C4-2B (cell line): ENCODE measurements at regions not wholly inside any gene's neighbourhood (a gene's known extent, or its start where the extent isn't known, plus 50 kb on each side); places are given as distances from the start of the nearest gene placed in this dataset.

ENCODE experiments used
- ZFX ChIP-seq: fragments of 450-650 bp; IDR thresholded peaks from 2 replicates; pipeline ENCODE4 v1.6.1; 2017
- TF ChIP-seq, protein P1 (sequence below): fragments of 450-650 bp; conservative IDR thresholded peaks from 2 replicates; pipeline ENCODE4 v1.5.1; 2017; ENCODE audit warnings: mild to moderate bottlenecking

DNA sequence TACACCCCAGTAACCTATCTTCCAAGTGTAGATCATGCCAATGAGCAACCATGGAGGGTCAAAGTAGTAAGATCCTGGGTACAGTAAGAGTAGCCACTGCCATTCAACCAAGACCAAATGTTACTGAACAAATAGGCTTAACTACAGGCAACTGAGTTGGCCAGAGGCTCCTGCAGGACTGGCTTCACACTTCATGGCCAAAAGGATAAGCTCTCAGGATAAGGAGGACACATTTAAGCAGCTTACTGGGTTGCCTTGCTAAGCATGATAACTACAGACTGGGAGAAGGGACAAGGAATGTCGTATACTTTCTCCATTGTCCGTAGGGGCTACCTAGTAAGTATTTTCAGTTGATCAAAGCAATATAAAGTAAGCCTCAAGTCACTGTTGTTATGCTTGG lies 174.7 kb downstream of the INO80D start:
- TF ChIP-seq, protein P1, sequence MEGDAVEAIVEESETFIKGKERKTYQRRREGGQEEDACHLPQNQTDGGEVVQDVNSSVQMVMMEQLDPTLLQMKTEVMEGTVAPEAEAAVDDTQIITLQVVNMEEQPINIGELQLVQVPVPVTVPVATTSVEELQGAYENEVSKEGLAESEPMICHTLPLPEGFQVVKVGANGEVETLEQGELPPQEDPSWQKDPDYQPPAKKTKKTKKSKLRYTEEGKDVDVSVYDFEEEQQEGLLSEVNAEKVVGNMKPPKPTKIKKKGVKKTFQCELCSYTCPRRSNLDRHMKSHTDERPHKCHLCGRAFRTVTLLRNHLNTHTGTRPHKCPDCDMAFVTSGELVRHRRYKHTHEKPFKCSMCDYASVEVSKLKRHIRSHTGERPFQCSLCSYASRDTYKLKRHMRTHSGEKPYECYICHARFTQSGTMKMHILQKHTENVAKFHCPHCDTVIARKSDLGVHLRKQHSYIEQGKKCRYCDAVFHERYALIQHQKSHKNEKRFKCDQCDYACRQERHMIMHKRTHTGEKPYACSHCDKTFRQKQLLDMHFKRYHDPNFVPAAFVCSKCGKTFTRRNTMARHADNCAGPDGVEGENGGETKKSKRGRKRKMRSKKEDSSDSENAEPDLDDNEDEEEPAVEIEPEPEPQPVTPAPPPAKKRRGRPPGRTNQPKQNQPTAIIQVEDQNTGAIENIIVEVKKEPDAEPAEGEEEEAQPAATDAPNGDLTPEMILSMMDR, result no peak
- no peak for TF ChIP-seq ZFX
